H9 (cell line): ENCODE measurements at regions not wholly inside any gene's neighbourhood (a gene's known extent, or its start where the extent isn't known, plus 50 kb on each side); places are given as distances from the start of the nearest gene placed in this dataset.

Experiments used
- DNase-seq: peaks from one replicate; pipeline ENCODE4 v3.0.0-alpha.2; 2017
- H2AFZ ChIP-seq: one replicate; pipeline ENCODE4 v1.6.1; 2013; ENCODE audit warnings: mild to moderate bottlenecking, low read length, control low read depth, moderate library complexity
- H2AK5ac ChIP-seq: 2 replicates; pipeline ENCODE4 v1.6.1; 2013; ENCODE audit warnings: low read length, control low read depth, mixed read lengths; ENCODE audit not compliant: insufficient read length
- H2BK120ac ChIP-seq: one replicate; pipeline ENCODE4 v1.6.1; 2013; ENCODE audit warnings: low read depth, mild to moderate bottlenecking, low read length, control low read depth, inconsistent platforms; ENCODE audit not compliant: poor library complexity, severe bottlenecking
- H2BK12ac ChIP-seq: 2 replicates; pipeline ENCODE4 v1.6.1; 2013; ENCODE audit warnings: low read length, control low read depth, mixed read lengths, low read depth; ENCODE audit not compliant: insufficient read length
- H2BK15ac ChIP-seq: 2 replicates; pipeline ENCODE4 v1.6.1; 2013; ENCODE audit warnings: low read depth, low read length, control low read depth
- H2BK20ac ChIP-seq: one replicate; pipeline ENCODE4 v1.6.1; 2013; ENCODE audit warnings: low read depth, mild to moderate bottlenecking, low read length, control low read depth, inconsistent platforms; ENCODE audit not compliant: poor library complexity, severe bottlenecking
- H2BK5ac ChIP-seq: 2 replicates; pipeline ENCODE4 v1.6.1; 2013; ENCODE audit warnings: low read length, control low read depth, mixed read lengths; ENCODE audit not compliant: insufficient read length
- H3K14ac ChIP-seq: 2 replicates; pipeline ENCODE4 v1.6.1; 2013; ENCODE audit warnings: low read length, control low read depth; ENCODE audit not compliant: insufficient read depth
- H3K18ac ChIP-seq: 2 replicates; pipeline ENCODE4 v1.6.1; 2013; ENCODE audit warnings: low read depth, mild to moderate bottlenecking, mixed read lengths, low read length, control low read depth; ENCODE audit not compliant: insufficient read length
- H3K23ac ChIP-seq: 2 replicates; pipeline ENCODE4 v1.6.1; 2013; ENCODE audit warnings: low read length, control low read depth, mixed read lengths, low read depth; ENCODE audit not compliant: insufficient read length
- H3K23me2 ChIP-seq: 2 replicates; pipeline ENCODE4 v1.6.1; 2013; ENCODE audit warnings: low read depth, mild to moderate bottlenecking, mixed read lengths, low read length, control low read depth; ENCODE audit not compliant: insufficient read length, poor library complexity, severe bottlenecking
- H3K27ac ChIP-seq: 2 replicates; pipeline ENCODE4 v1.5.1; 2013; ENCODE audit warnings: low read length, control low read depth, mixed read lengths, low read depth; ENCODE audit not compliant: insufficient read length
- H3K27me3 ChIP-seq: 2 replicates; pipeline ENCODE4 v1.6.1; 2013; ENCODE audit warnings: low read length, control low read depth, inconsistent platforms; ENCODE audit not compliant: insufficient read depth
- H3K4ac ChIP-seq: 2 replicates; pipeline ENCODE4 v1.6.1; 2013; ENCODE audit warnings: low read depth, mild to moderate bottlenecking, control low read depth, inconsistent platforms, low read length, moderate library complexity
- H3K4me1 ChIP-seq: 2 replicates; pipeline ENCODE4 v1.6.1; 2013; ENCODE audit warnings: low read length, control low read depth, inconsistent platforms; ENCODE audit not compliant: insufficient read depth
- H3K4me2 ChIP-seq: 2 replicates; pipeline ENCODE4 v1.6.1; 2013; ENCODE audit warnings: low read length, control low read depth, mixed read lengths; ENCODE audit not compliant: insufficient read length, insufficient read depth
- H3K56ac ChIP-seq: 2 replicates; pipeline ENCODE4 v1.6.1; 2013; ENCODE audit warnings: low read depth, mild to moderate bottlenecking, mixed read lengths, low read length, control low read depth; ENCODE audit not compliant: insufficient read length
- H3K79me1 ChIP-seq: 2 replicates; pipeline ENCODE4 v1.6.1; 2013; ENCODE audit warnings: low read depth, mild to moderate bottlenecking, moderate library complexity, low read length, control low read depth, inconsistent platforms; ENCODE audit not compliant: insufficient read depth, poor library complexity, severe bottlenecking
- H3K79me2 ChIP-seq: 2 replicates; pipeline ENCODE4 v1.6.1; 2013; ENCODE audit warnings: low read length, control low read depth, inconsistent platforms; ENCODE audit not compliant: insufficient read depth
- H3K9ac ChIP-seq: 2 replicates; pipeline ENCODE4 v1.6.1; 2013; ENCODE audit warnings: low read length, control low read depth, mixed read lengths; ENCODE audit not compliant: insufficient read length; ENCODE audit errors: extremely low read depth
- H3K9me3 ChIP-seq: one replicate; pipeline ENCODE4 v1.6.1; 2013; ENCODE audit warnings: low read depth, low read length, inconsistent platforms; ENCODE audit not compliant: control insufficient read depth
- H3T11ph ChIP-seq: one replicate; pipeline ENCODE4 v1.6.1; 2013; ENCODE audit warnings: mild to moderate bottlenecking, low read length, control low read depth, inconsistent platforms
- H4K20me1 ChIP-seq: one replicate; pipeline ENCODE4 v1.6.1; 2013; ENCODE audit not compliant: control insufficient read depth, insufficient read length, insufficient read depth
- H4K5ac ChIP-seq: 2 replicates; pipeline ENCODE4 v1.6.1; 2013; ENCODE audit warnings: low read depth, mild to moderate bottlenecking, mixed read lengths, low read length, control low read depth; ENCODE audit not compliant: insufficient read length
- H4K8ac ChIP-seq: replicated peaks from 2 replicates; pipeline ENCODE4 v1.6.1; 2013; ENCODE audit warnings: low read length, control low read depth, mixed read lengths, low read depth; ENCODE audit not compliant: insufficient read length
- H4K91ac ChIP-seq: 2 replicates; pipeline ENCODE4 v1.6.1; 2013; ENCODE audit warnings: low read depth, mild to moderate bottlenecking, moderate library complexity, mixed read lengths, low read length, control low read depth; ENCODE audit not compliant: insufficient read length
- H3K27ac Mint-ChIP-seq, 3 experiments: 2 replicates in 2 of 3; 3 replicates in 1 of 3; pipeline ENCODE4 v1.8.0; 2020 to 2021; ENCODE audit warnings: mixed read lengths in 3 of 3, mild to moderate bottlenecking in 1 of 3, moderate library complexity in 1 of 3
- H3K27me3 Mint-ChIP-seq: 2 replicates; pipeline ENCODE4 v1.8.0; 2021; ENCODE audit warnings: low read depth, mild to moderate bottlenecking, moderate library complexity, mixed read lengths
- H3K36me3 Mint-ChIP-seq, 3 experiments: 2 replicates in 2 of 3; 3 replicates in 1 of 3; pipeline ENCODE4 v1.8.0; 2020 to 2021; ENCODE audit warnings: low read depth in 3 of 3, mixed read lengths in 3 of 3; ENCODE audit not compliant: insufficient read depth in 1 of 3
- H3K4me1 Mint-ChIP-seq, 2 experiments: 2 replicates each; pipeline ENCODE4 v1.8.0; 2020; ENCODE audit warnings: mixed read lengths in 2 of 2
- H3K4me3 Mint-ChIP-seq, 2 experiments: 2 replicates in 1 of 2; 3 replicates in 1 of 2; pipeline ENCODE4 v1.8.0; 2020 to 2021; ENCODE audit warnings: mild to moderate bottlenecking in 2 of 2, mixed read lengths in 2 of 2, moderate library complexity in 1 of 2
- H3K9me3 Mint-ChIP-seq, 2 experiments: 2 replicates in 1 of 2; 3 replicates in 1 of 2; pipeline ENCODE4 v1.8.0; 2020; ENCODE audit warnings: mild to moderate bottlenecking in 2 of 2, mixed read lengths in 2 of 2, moderate library complexity in 1 of 2
- WGBS: extraction: QIAGEN DNeasy Blood & Tissue Kit; methylation state at CpG from one replicate; pipeline ENCODE4 v1.1.7; 2013; ENCODE audit warnings: missing lambda C conversion rate, low lambda C conversion rate, mixed read lengths; ENCODE audit not compliant: insufficient read length; ENCODE audit errors: extremely low coverage; 5-methylcytosine and 5-hydroxymethylcytosine counted together
- TF ChIP-seq, protein P1 (sequence below): fragments of 200-600 bp; sonication (generic); conservative IDR thresholded peaks from 3 replicates; pipeline ENCODE4 v1.8.0; 2021; ENCODE audit warnings: antibody characterized with exemption, mild to moderate bottlenecking

DNA sequence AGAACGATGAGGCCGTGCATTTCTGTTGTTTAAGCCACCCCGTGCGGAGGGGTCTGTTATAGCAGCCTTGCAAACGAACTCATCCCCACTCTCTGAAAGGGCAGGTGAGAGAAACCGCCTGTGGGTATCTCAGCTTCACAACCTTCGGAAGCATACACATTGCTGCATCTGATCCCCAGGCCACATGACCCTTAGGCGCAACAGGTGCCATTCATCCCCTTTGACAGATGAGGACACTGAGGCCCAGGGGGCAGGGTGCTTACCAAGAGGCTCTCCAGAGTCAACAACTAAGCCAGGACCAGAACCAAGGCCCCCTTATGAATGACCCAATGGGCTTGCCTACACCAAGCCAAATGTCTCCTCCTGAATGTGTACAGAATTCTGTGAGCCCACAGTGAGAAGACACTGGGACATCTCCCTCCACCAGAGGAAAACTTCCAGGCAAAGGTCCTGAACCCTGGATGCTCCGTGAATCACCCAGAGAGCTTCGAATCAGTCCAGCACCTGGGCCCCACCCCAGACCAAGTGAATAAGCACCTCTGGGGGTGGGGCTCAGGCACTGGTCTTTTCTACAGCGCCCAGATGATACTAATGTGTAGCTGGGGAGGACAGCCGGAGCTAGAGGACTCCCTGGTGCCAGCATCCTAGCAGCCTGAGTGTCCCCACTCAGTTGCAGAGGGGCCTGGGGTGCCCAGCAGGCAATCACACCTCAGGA is 83.2 kb downstream of the BUD13 start:
- Histone ChIP-seq H2BK120ac (no peak overlapping the region), H3K79me2 (no peaks in the 10 kb centered on the region), H3K4me1 (peaks cover 15% of the 10 kb centered on the region; the same call in 1 of the 2 replicates), H2AK5ac (no peak overlapping the region), H4K20me1 (no peaks in the 10 kb centered on the region), H2BK12ac (no peak overlapping the region), H2BK20ac (no peak overlapping the region), H3K56ac (no peak overlapping the region), H3K9me3 (no peaks in the 10 kb centered on the region), H3K14ac (no peak overlapping the region; the same call in 1 of the 2 replicates), H3K4ac (no peak overlapping the region), H4K8ac (no peak overlapping the region), H3K18ac (no peak overlapping the region), H2BK15ac (no peak overlapping the region), H3K23me2 (no peaks in the 10 kb centered on the region), H3K4me2 (no peak overlapping the region), H3K9ac (no peak overlapping the region), H4K91ac (no peak overlapping the region), H2BK5ac (no peak overlapping the region), H3K27me3 (no peaks in the 10 kb centered on the region), H3K27ac (no peak overlapping the region), H2AFZ (no peak overlapping the region), H3K23ac (no peak overlapping the region), H3K79me1 (no peaks in the 10 kb centered on the region), H3T11ph (no peak overlapping the region), H4K5ac (no peak overlapping the region)
- H3K4me1 Mint-ChIP-seq = peaks cover 17 to 37% of the 10 kb centered on the region in 2 experiments
- H3K27me3 Mint-ChIP-seq = no peaks in the 10 kb centered on the region; the same call in none of the 2 replicates
- no peak overlapping the region for H3K27ac Mint-ChIP-seq
- no peaks in the 10 kb centered on the region for H3K36me3 Mint-ChIP-seq
- no peak overlapping the region for H3K4me3 Mint-ChIP-seq
- TF ChIP-seq, protein P1, sequence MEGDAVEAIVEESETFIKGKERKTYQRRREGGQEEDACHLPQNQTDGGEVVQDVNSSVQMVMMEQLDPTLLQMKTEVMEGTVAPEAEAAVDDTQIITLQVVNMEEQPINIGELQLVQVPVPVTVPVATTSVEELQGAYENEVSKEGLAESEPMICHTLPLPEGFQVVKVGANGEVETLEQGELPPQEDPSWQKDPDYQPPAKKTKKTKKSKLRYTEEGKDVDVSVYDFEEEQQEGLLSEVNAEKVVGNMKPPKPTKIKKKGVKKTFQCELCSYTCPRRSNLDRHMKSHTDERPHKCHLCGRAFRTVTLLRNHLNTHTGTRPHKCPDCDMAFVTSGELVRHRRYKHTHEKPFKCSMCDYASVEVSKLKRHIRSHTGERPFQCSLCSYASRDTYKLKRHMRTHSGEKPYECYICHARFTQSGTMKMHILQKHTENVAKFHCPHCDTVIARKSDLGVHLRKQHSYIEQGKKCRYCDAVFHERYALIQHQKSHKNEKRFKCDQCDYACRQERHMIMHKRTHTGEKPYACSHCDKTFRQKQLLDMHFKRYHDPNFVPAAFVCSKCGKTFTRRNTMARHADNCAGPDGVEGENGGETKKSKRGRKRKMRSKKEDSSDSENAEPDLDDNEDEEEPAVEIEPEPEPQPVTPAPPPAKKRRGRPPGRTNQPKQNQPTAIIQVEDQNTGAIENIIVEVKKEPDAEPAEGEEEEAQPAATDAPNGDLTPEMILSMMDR = no peak
- no peak for DNase-seq
- H3K9me3 Mint-ChIP-seq = no peaks in the 10 kb centered on the region
- WGBS = no CpG with 5 or more reads among the region's 12 CpGs
